ENCODE measurements at regions not wholly inside any gene's neighbourhood (a gene's known extent, or its start where the extent isn't known, plus 50 kb on each side); places are given as distances from the start of the nearest gene placed in this dataset.

DNA sequence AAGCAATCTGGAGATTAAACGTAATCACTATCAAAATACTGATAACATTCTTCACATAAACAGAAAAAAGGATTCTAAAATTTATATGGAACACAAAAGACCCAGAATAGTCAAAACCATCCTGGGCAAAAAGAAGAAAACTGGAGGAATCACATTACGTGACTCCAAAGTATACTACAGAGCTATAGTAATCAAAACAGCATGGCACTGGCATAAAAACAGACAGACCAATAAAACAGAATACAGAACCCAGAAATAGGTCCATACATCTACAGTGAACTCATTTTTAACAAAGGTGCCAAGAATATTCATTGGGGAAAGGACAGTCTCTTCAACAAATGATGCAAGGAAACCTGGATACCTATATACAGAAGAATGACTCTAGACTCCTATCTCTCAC lies 621.9 kb upstream of the CCDC54 start:
- no peak for TF ChIP-seq SIN3A (IDR thresholded peaks at IDR 0.05; ENCODE audit: borderline replicate concordance, low read depth, low read length)
- TF ChIP-seq GATA2 (CRISPR knock-in tag; IDR thresholded peaks at IDR 0.05) = no peak
- TF ChIP-seq TAF1 (IDR thresholded peaks at IDR 0.05; ENCODE audit: borderline replicate concordance, low read depth, low read length) = no peak
- TF ChIP-seq EZH2phosphoT487 (IDR thresholded peaks at IDR 0.05; ENCODE audit: borderline replicate concordance, low read depth) = no peak
- TF ChIP-seq, protein P1, sequence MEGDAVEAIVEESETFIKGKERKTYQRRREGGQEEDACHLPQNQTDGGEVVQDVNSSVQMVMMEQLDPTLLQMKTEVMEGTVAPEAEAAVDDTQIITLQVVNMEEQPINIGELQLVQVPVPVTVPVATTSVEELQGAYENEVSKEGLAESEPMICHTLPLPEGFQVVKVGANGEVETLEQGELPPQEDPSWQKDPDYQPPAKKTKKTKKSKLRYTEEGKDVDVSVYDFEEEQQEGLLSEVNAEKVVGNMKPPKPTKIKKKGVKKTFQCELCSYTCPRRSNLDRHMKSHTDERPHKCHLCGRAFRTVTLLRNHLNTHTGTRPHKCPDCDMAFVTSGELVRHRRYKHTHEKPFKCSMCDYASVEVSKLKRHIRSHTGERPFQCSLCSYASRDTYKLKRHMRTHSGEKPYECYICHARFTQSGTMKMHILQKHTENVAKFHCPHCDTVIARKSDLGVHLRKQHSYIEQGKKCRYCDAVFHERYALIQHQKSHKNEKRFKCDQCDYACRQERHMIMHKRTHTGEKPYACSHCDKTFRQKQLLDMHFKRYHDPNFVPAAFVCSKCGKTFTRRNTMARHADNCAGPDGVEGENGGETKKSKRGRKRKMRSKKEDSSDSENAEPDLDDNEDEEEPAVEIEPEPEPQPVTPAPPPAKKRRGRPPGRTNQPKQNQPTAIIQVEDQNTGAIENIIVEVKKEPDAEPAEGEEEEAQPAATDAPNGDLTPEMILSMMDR (IDR thresholded peaks at IDR 0.05) = no peak
- no peak for TF ChIP-seq POLR2AphosphoS5 (IDR thresholded peaks at IDR 0.05; ENCODE audit: low read depth, low read length)
- no peak for TF ChIP-seq MEF2A (IDR thresholded peaks at IDR 0.05; ENCODE audit: borderline replicate concordance, low read depth)
- TF ChIP-seq YY1 (IDR thresholded peaks at IDR 0.05; ENCODE audit: low read depth) = no peak
- no peak for TF ChIP-seq RCOR1 (IDR thresholded peaks at IDR 0.05; ENCODE audit: low read length)
- no peak for TF ChIP-seq RXRA (IDR thresholded peaks at IDR 0.05; ENCODE audit: borderline replicate concordance, low read depth)
- no peak for TF ChIP-seq REST (IDR thresholded peaks at IDR 0.05; ENCODE audit: low read depth, low read length)
- no peak for TF ChIP-seq CHD2 (IDR thresholded peaks at IDR 0.05; ENCODE audit: low read length, partially characterized antibody)
- TF ChIP-seq, protein P2, sequence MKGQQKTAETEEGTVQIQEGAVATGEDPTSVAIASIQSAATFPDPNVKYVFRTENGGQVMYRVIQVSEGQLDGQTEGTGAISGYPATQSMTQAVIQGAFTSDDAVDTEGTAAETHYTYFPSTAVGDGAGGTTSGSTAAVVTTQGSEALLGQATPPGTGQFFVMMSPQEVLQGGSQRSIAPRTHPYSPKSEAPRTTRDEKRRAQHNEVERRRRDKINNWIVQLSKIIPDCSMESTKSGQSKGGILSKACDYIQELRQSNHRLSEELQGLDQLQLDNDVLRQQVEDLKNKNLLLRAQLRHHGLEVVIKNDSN (IDR thresholded peaks at IDR 0.05; ENCODE audit: borderline replicate concordance, low read depth) = no peak
- no peak for TF ChIP-seq MXI1 (IDR thresholded peaks at IDR 0.05; ENCODE audit: low read depth, low read length)

All from SK-N-SH (cell line).